HCT116 (cell line): ENCODE measurements at regions not wholly inside any gene's neighbourhood (a gene's known extent, or its start where the extent isn't known, plus 50 kb on each side); places are given as distances from the start of the nearest gene placed in this dataset.

Experiments used
- ATAC-seq: fragments of 200-7000 bp; cut with Tn5 transposase; 2 replicates; pipeline ENCODE4 v1.9.1; 2020; ENCODE audit warnings: mild to moderate bottlenecking, moderate library complexity
- BruUV-seq: library from RNA; stranded (reverse); fragments of 400-500 nt; replicated peaks from 2 replicates; lab custom pipeline; 2021; lab: Mats Ljungman, UMichigan
- CTCF ChIA-PET: fragments of 300-600 bp; sonication (Branson Sonifier 250); formaldehyde crosslinking; loops from one replicate; lab custom pipeline; 2021; ENCODE audit warnings: antibody characterized with exemption; lab: Charles Lee
- POLR2A ChIA-PET: fragments of 300-600, 350-600 bp; sonication (Branson Sonifier 250); formaldehyde crosslinking; loops from one replicate; lab custom pipeline; 2021; ENCODE audit warnings: antibody characterized with exemption; lab: Charles Lee
- RAD21 ChIA-PET, 2 experiments: fragments of 300-600 bp; sonication (Branson Sonifier 250); formaldehyde crosslinking; loops; one replicate each; lab custom pipeline; 2023; ENCODE audit warnings: low total read pairs in 2 of 2; ENCODE audit not compliant: uncharacterized antibody in 2 of 2, unreplicated experiment in 2 of 2, low non-redundant PET in 1 of 2; lab: Charles Lee
- DNase-seq: peaks from one replicate; pipeline ENCODE4 v3.0.0-alpha.2; 2010; ENCODE audit warnings: low read depth, low spot score
- H2AFZ ChIP-seq: fragments of 200-600 bp; shearing (Covaris generic), sonication (generic); 2 replicates; pipeline ENCODE4 v1.6.1; 2017; ENCODE audit warnings: low read depth, mixed run types, mixed read lengths, antibody characterized with exemption, low read length; ENCODE audit not compliant: poor library complexity, severe bottlenecking
- H3K27ac ChIP-seq: 2 replicates; pipeline ENCODE4 v1.5.1; 2012; ENCODE audit warnings: low read depth, low read length
- H3K27me3 ChIP-seq: fragments of 200-600 bp; sonication (generic); 2 replicates; pipeline ENCODE4 v1.6.1; 2016; ENCODE audit warnings: mixed run types, low read length, mixed read lengths; ENCODE audit not compliant: insufficient read depth
- H3K36me3 ChIP-seq, 2 experiments: fragments of 200-500 bp in 1 of 2; fragments of 200-600 bp in 1 of 2; sonication (Bioruptor generic) in 1 of 2; sonication (generic) in 1 of 2; 2 replicates each; pipeline versions ENCODE4 v1.5.1 to v1.6.1; 2014 to 2016; ENCODE audit warnings: low read length in 2 of 2, inconsistent platforms in 1 of 2, mixed read lengths in 1 of 2, mixed run types in 1 of 2; ENCODE audit not compliant: insufficient read depth in 2 of 2, control insufficient read depth in 1 of 2
- H3K4me1 ChIP-seq, 2 experiments: fragments of 200-600 bp in 1 of 2; sonication (generic) in 1 of 2; 2 replicates each; pipeline versions ENCODE4 v1.5.1 to v1.6.1; 2012 to 2017; ENCODE audit warnings: low read length in 2 of 2, inconsistent platforms in 1 of 2, mild to moderate bottlenecking in 1 of 2, mixed read lengths in 1 of 2, mixed run types in 1 of 2, moderate library complexity in 1 of 2; ENCODE audit not compliant: insufficient read depth in 2 of 2, control insufficient read depth in 1 of 2
- H3K4me2 ChIP-seq: fragments of 200-600 bp; sonication (generic); 2 replicates; pipeline ENCODE4 v1.6.1; 2017; ENCODE audit warnings: mixed run types, low read length, mixed read lengths
- H3K4me3 ChIP-seq, 2 experiments: fragments of 200-600 bp in 1 of 2; sonication (generic) in 1 of 2; replicated peaks in 1 of 2; 2 replicates each; pipeline ENCODE4 v1.5.1; 2011 to 2016; ENCODE audit warnings: low read length in 2 of 2, control low read depth in 1 of 2, low read depth in 1 of 2, mild to moderate bottlenecking in 1 of 2, mixed read lengths in 1 of 2, mixed run types in 1 of 2
- H3K79me2 ChIP-seq: fragments of 200-600 bp; sonication (generic); 2 replicates; pipeline ENCODE4 v1.6.1; 2017; ENCODE audit warnings: mild to moderate bottlenecking, mixed run types, low read length, moderate library complexity, mixed read lengths; ENCODE audit not compliant: insufficient read depth
- H3K9ac ChIP-seq: fragments of 200-600 bp; sonication (generic); 2 replicates; pipeline ENCODE4 v1.6.1; 2016; ENCODE audit warnings: low read length, mixed read lengths
- H3K9me2 ChIP-seq: fragments of 200-600 bp; sonication (generic), shearing (Covaris generic); 2 replicates; pipeline ENCODE4 v1.6.1; 2017; ENCODE audit warnings: mixed run types, mild to moderate bottlenecking, moderate library complexity; ENCODE audit not compliant: insufficient read depth
- H3K9me3 ChIP-seq, 2 experiments: fragments of 200-500 bp in 1 of 2; fragments of 200-600 bp in 1 of 2; sonication (Bioruptor generic) in 1 of 2; sonication (generic) in 1 of 2; 2 replicates each; pipeline ENCODE4 v1.6.1; 2014 to 2017; ENCODE audit warnings: low read length in 2 of 2, mixed read lengths in 2 of 2, inconsistent platforms in 1 of 2, low read depth in 1 of 2, mild to moderate bottlenecking in 1 of 2, mixed run types in 1 of 2, moderate library complexity in 1 of 2; ENCODE audit not compliant: control insufficient read depth in 1 of 2, insufficient read depth in 1 of 2
- H4K20me1 ChIP-seq: fragments of 200-600 bp; sonication (generic), shearing (Covaris generic); 2 replicates; pipeline ENCODE4 v1.6.1; 2017; ENCODE audit warnings: mixed run types, mild to moderate bottlenecking, moderate library complexity; ENCODE audit not compliant: insufficient read depth
- ATF3 ChIP-seq: IDR thresholded peaks from 2 replicates; pipeline ENCODE4 v1.6.1; 2012
- CBX3 ChIP-seq: IDR thresholded peaks from 2 replicates; pipeline ENCODE4 v1.6.1; 2012; ENCODE audit warnings: low read depth
- CEBPB ChIP-seq: IDR thresholded peaks from 2 replicates; pipeline ENCODE4 v1.6.1; 2012; ENCODE audit warnings: low read depth
- CTCF ChIP-seq, 3 experiments: fragments of 200-600 bp in 1 of 3; sonication (generic) in 1 of 3; IDR thresholded peaks in 2 of 3; conservative IDR thresholded peaks in 1 of 3; 2 replicates each; pipeline ENCODE4 v1.5.1; 2012 to 2017; ENCODE audit warnings: low read depth in 2 of 3, low read length in 2 of 3, antibody characterized with exemption in 1 of 3, borderline replicate concordance in 1 of 3, control low read depth in 1 of 3, mild to moderate bottlenecking in 1 of 3, mixed read lengths in 1 of 3, mixed run types in 1 of 3, moderate library complexity in 1 of 3; ENCODE audit not compliant: insufficient read depth in 1 of 3
- EGR1 ChIP-seq: IDR thresholded peaks from 2 replicates; pipeline ENCODE4 v1.6.1; 2012; ENCODE audit warnings: low read depth
- ELF1 ChIP-seq: IDR thresholded peaks from 2 replicates; pipeline ENCODE4 v1.6.1; 2012; ENCODE audit warnings: low read depth, borderline replicate concordance
- EZH2 ChIP-seq: fragments of 200-600 bp; sonication (generic); IDR thresholded peaks from 2 replicates; pipeline ENCODE4 v1.6.1; 2017; ENCODE audit warnings: antibody characterized with exemption, mixed run types
- EZH2phosphoT487 ChIP-seq: fragments of 200-600 bp; IDR thresholded peaks from 2 replicates; pipeline ENCODE4 v1.6.1; 2018; ENCODE audit warnings: antibody characterized with exemption, borderline replicate concordance
- FOSL1 ChIP-seq: IDR thresholded peaks from 2 replicates; pipeline ENCODE4 v1.6.1; 2012; ENCODE audit warnings: low read depth
- JUND ChIP-seq: IDR thresholded peaks from 2 replicates; pipeline ENCODE4 v1.6.1; 2012
- MAX ChIP-seq: IDR thresholded peaks from 2 replicates; pipeline ENCODE4 v1.6.1; 2012
- POLR2A ChIP-seq: IDR thresholded peaks from 2 replicates; pipeline ENCODE4 v1.7.0; 2011; ENCODE audit warnings: borderline replicate concordance; ENCODE audit not compliant: insufficient read depth, insufficient read length; ENCODE audit errors: extremely low read depth
- POLR2AphosphoS5 ChIP-seq: IDR thresholded peaks from 2 replicates; pipeline ENCODE4 v1.6.1; 2011; ENCODE audit warnings: mild to moderate bottlenecking, low read depth, low read length, moderate library complexity
- REST ChIP-seq: IDR thresholded peaks from 2 replicates; pipeline ENCODE4 v1.6.1; 2012; ENCODE audit warnings: low read depth
- SIN3A ChIP-seq: IDR thresholded peaks from 2 replicates; pipeline ENCODE4 v1.6.1; 2012; ENCODE audit warnings: low read depth
- SP1 ChIP-seq: IDR thresholded peaks from 2 replicates; pipeline ENCODE4 v1.6.1; 2012; ENCODE audit warnings: low read depth
- SRF ChIP-seq: IDR thresholded peaks from 2 replicates; pipeline ENCODE4 v1.6.1; 2012; ENCODE audit warnings: low read depth
- TCF7L2 ChIP-seq: IDR thresholded peaks from 2 replicates; pipeline ENCODE4 v1.7.0; 2011; ENCODE audit warnings: borderline replicate concordance, inconsistent platforms; ENCODE audit not compliant: insufficient read depth, insufficient read length; ENCODE audit errors: extremely low read depth
- ZBTB33 ChIP-seq: IDR thresholded peaks from 2 replicates; pipeline ENCODE4 v1.6.1; 2011; ENCODE audit warnings: mild to moderate bottlenecking, low read length, moderate library complexity; ENCODE audit not compliant: insufficient replicate concordance; ENCODE audit errors: extremely low read depth
- ZNF274 ChIP-seq: fragments of 200-500 bp; sonication (Bioruptor generic); IDR thresholded peaks from 2 replicates; pipeline ENCODE4 v1.6.1; 2014; ENCODE audit warnings: mild to moderate bottlenecking, low read depth, low read length, inconsistent platforms
- intact Hi-C: fragments of 100-400 bp; cut with micrococcal nuclease; formaldehyde crosslinking; loops from 2 replicates; pipeline ENCODE4 v1.10.0; 2022

- DNase-seq (no peak), ATAC-seq (no peak)
- no peaks in the 10 kb centered on the region for H3K36me3 ChIP-seq
- RAD21 ChIA-PET = no interaction called here
- POLR2A ChIA-PET = no interaction called here
- no peak overlapping the region for H3K27ac ChIP-seq
- H3K27me3 ChIP-seq = no peaks in the 10 kb centered on the region
- no peaks in the 10 kb centered on the region for H4K20me1 ChIP-seq
- CTCF ChIA-PET = no interaction called here
- H3K4me1 ChIP-seq = no peaks in the 10 kb centered on the region
- no TSS peak for BruUV-seq
- no peak overlapping the region for H3K4me3 ChIP-seq
- peaks cover 4 to 9% of the 10 kb centered on the region in 2 experiments; a peak in 2 of 4 replicates for H3K9me3 ChIP-seq
- H3K9ac ChIP-seq = no peak overlapping the region
- H3K9me2 ChIP-seq = no peaks in the 10 kb centered on the region
- TF ChIP-seq REST = no peak
- TF ChIP-seq CEBPB = no peak
- TF ChIP-seq EZH2 = no peak
- TF ChIP-seq SP1 = no peak
- no peak for TF ChIP-seq CBX3
- TF ChIP-seq ATF3 = no peak
- no peak for TF ChIP-seq ZBTB33
- TF ChIP-seq FOSL1 = no peak
- no peak for TF ChIP-seq ZNF274
- no peak for TF ChIP-seq POLR2AphosphoS5
- no peak for TF ChIP-seq TCF7L2
- TF ChIP-seq POLR2A = no peak
- TF ChIP-seq JUND = no peak
- no peak for TF ChIP-seq SIN3A
- no peak for TF ChIP-seq EGR1
- no peak for TF ChIP-seq ELF1
- TF ChIP-seq MAX = no peak
- no peak for TF ChIP-seq EZH2phosphoT487
- TF ChIP-seq CTCF (IDR thresholded peaks at IDR 0.05 in 2 of 3, conservative IDR thresholded peaks at IDR 0.05 in 1 of 3; ENCODE audit: borderline replicate concordance in 1 of 3, insufficient read depth in 1 of 3, low read depth in 2 of 3, low read length in 2 of 3) = no peak
- TF ChIP-seq SRF = no peak
- no peaks in the 10 kb centered on the region for H3K79me2 ChIP-seq
- no peak overlapping the region for H2AFZ ChIP-seq
- no peak overlapping the region for H3K4me2 ChIP-seq
- intact Hi-C loops = no loop called here
Measured at GRCh38 chr5:27462936-27463335, 424.6 kb upstream of the CDH9 start.
